HepG2 (cell line): ENCODE measurements at regions not wholly inside any gene's neighbourhood (a gene's known extent, or its start where the extent isn't known, plus 50 kb on each side); places are given as distances from the start of the nearest gene placed in this dataset.

Experiments used
- CC2D1A ChIP-seq: sonication (generic); formaldehyde crosslinking; IDR thresholded peaks from 2 replicates; pipeline ENCODE4 v1.8.1; 2023; ENCODE audit warnings: mild to moderate bottlenecking, missing genetic modification reagents
- CCDC6 ChIP-seq: sonication (generic); formaldehyde crosslinking; IDR thresholded peaks from 2 replicates; pipeline ENCODE4 v1.8.1; 2022; ENCODE audit warnings: mild to moderate bottlenecking, missing genetic modification reagents, moderate library complexity
- EED ChIP-seq: sonication (generic); formaldehyde crosslinking; IDR thresholded peaks from 2 replicates; pipeline ENCODE4 v1.5.0; 2020; ENCODE audit warnings: mild to moderate bottlenecking, missing genetic modification reagents
- EP300 ChIP-seq, 3 experiments: sonication (generic) in 1 of 3; formaldehyde crosslinking in 1 of 3; IDR thresholded peaks; 2 replicates each; pipeline versions ENCODE4 v1.5.1 to v1.6.1; 2011 to 2020; ENCODE audit warnings: low read depth in 2 of 3, low read length in 2 of 3, borderline replicate concordance in 1 of 3, improper control_type of control experiment in 1 of 3, mild to moderate bottlenecking in 1 of 3, missing genetic modification reagents in 1 of 3, moderate library complexity in 1 of 3
- FOXM1 ChIP-seq: sonication (generic); formaldehyde crosslinking; IDR thresholded peaks from 2 replicates; pipeline ENCODE4 v1.5.0; 2020; ENCODE audit warnings: missing genetic modification reagents
- ONECUT2 ChIP-seq: sonication (generic); formaldehyde crosslinking; IDR thresholded peaks from 2 replicates; pipeline ENCODE4 v1.4.0; 2020; ENCODE audit warnings: missing genetic modification reagents
- SETDB1 ChIP-seq: sonication (generic); formaldehyde crosslinking; IDR thresholded peaks from 2 replicates; pipeline ENCODE4 v1.5.1; 2020; ENCODE audit warnings: missing genetic modification reagents, mild to moderate bottlenecking, borderline replicate concordance
- SOX5 ChIP-seq: IDR thresholded peaks from 2 replicates; pipeline ENCODE4 v1.6.1; 2016; ENCODE audit warnings: borderline replicate concordance
- SP2 ChIP-seq: sonication (generic); formaldehyde crosslinking; IDR thresholded peaks from 2 replicates; pipeline ENCODE4 v1.5.1; 2020; ENCODE audit warnings: mild to moderate bottlenecking, missing genetic modification reagents
- TMF1 ChIP-seq: sonication (generic); formaldehyde crosslinking; IDR thresholded peaks from 2 replicates; pipeline ENCODE4 v1.8.1; 2022; ENCODE audit warnings: low read depth, missing genetic modification reagents
- ZBTB38 ChIP-seq: sonication (generic); formaldehyde crosslinking; IDR thresholded peaks from 2 replicates; pipeline ENCODE4 v1.5.1; 2020; ENCODE audit warnings: mild to moderate bottlenecking, missing genetic modification reagents
- ZNF446 ChIP-seq: sonication (generic); formaldehyde crosslinking; IDR thresholded peaks from 2 replicates; pipeline ENCODE4 v1.5.0; 2020; ENCODE audit warnings: mild to moderate bottlenecking, missing genetic modification reagents
- TF ChIP-seq, protein P1 (sequence below): sonication (generic); formaldehyde crosslinking; IDR thresholded peaks from 2 replicates; pipeline ENCODE4 v1.9.0; 2021; ENCODE audit warnings: missing genetic modification reagents, mild to moderate bottlenecking, borderline replicate concordance
- TF ChIP-seq, protein P2 (sequence below): sonication (generic); formaldehyde crosslinking; IDR thresholded peaks from 2 replicates; pipeline ENCODE4 v1.5.0; 2020; ENCODE audit warnings: mild to moderate bottlenecking, missing genetic modification reagents, moderate library complexity

DNA sequence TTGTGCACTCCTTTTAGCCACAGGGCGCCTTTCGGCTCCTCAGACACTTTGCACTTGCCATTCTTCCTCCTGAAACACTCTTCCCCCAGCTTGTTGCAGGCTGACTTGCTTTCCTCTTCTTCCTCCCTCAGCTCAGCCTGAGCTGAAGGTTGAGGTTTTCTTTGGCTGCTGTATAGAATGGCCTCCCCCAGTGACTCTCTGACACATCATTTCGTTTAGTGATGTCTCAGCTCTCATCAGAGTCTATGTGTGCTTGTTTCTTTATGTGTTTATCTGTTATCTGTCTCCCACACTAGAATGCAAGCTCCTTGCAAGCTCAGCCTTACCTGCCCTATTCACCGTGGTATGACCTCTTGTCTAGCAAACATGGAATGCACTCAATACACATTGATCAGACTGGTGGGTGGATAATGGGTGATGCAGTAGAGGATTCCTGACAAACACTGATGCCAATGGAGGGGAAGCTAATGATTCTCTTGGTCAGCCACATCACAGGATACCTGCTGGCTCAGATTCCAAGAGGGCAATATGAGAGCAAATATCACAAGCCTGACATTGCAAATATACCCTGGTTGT, 112.9 kb upstream of the STC2 start:
- TF ChIP-seq SETDB1 (CRISPR knock-in tag) (no peak), TMF1 (no peak), SOX5 (no peak), ZBTB38 (CRISPR knock-in tag) (no peak), ZNF446 (no peak), FOXM1 (no peak), EP300 (IDR thresholded peaks at IDR 0.05; ENCODE audit: low read depth in 2 of 2, low read length in 2 of 2) (no peak), EP300 (CRISPR knock-in tag; IDR thresholded peaks at IDR 0.05; ENCODE audit: borderline replicate concordance) (no peak), CC2D1A (CRISPR knock-in tag) (no peak), CCDC6 (CRISPR knock-in tag) (no peak), SP2 (CRISPR knock-in tag) (no peak), EED (CRISPR knock-in tag) (no peak), ONECUT2 (no peak)
- TF ChIP-seq, protein P1, sequence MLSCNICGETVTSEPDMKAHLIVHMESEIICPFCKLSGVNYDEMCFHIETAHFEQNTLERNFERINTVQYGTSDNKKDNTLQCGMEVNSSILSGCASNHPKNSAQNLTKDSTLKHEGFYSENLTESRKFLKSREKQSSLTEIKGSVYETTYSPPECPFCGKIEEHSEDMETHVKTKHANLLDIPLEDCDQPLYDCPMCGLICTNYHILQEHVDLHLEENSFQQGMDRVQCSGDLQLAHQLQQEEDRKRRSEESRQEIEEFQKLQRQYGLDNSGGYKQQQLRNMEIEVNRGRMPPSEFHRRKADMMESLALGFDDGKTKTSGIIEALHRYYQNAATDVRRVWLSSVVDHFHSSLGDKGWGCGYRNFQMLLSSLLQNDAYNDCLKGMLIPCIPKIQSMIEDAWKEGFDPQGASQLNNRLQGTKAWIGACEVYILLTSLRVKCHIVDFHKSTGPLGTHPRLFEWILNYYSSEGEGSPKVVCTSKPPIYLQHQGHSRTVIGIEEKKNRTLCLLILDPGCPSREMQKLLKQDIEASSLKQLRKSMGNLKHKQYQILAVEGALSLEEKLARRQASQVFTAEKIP (CRISPR knock-in tag), result no peak
- TF ChIP-seq, protein P2, sequence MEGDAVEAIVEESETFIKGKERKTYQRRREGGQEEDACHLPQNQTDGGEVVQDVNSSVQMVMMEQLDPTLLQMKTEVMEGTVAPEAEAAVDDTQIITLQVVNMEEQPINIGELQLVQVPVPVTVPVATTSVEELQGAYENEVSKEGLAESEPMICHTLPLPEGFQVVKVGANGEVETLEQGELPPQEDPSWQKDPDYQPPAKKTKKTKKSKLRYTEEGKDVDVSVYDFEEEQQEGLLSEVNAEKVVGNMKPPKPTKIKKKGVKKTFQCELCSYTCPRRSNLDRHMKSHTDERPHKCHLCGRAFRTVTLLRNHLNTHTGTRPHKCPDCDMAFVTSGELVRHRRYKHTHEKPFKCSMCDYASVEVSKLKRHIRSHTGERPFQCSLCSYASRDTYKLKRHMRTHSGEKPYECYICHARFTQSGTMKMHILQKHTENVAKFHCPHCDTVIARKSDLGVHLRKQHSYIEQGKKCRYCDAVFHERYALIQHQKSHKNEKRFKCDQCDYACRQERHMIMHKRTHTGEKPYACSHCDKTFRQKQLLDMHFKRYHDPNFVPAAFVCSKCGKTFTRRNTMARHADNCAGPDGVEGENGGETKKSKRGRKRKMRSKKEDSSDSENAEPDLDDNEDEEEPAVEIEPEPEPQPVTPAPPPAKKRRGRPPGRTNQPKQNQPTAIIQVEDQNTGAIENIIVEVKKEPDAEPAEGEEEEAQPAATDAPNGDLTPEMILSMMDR, result no peak
